Gastroesophageal sphincter (tissue), 3 donors: ENCODE measurements at regions not wholly inside any gene's neighbourhood (a gene's known extent, or its start where the extent isn't known, plus 50 kb on each side); places are given as distances from the start of the nearest gene placed in this dataset.

ENCODE experiments used
- POLR2AphosphoS5 ChIP-seq: sonication (generic); formaldehyde crosslinking; IDR thresholded peaks from one replicate; pipeline ENCODE4 v1.6.1; 2017; ENCODE audit warnings: antibody characterized with exemption
- TF ChIP-seq, protein P1 (sequence below), 4 experiments: fragments of 200-600 bp in 2 of 4; fragments of 450-650 bp in 2 of 4; sonication (generic) in 1 of 4; IDR thresholded peaks; one replicate each; pipeline ENCODE4 v1.5.1; 2017 to 2019; ENCODE audit warnings: antibody characterized with exemption in 4 of 4, mild to moderate bottlenecking in 2 of 4, moderate library complexity in 2 of 4

DNA sequence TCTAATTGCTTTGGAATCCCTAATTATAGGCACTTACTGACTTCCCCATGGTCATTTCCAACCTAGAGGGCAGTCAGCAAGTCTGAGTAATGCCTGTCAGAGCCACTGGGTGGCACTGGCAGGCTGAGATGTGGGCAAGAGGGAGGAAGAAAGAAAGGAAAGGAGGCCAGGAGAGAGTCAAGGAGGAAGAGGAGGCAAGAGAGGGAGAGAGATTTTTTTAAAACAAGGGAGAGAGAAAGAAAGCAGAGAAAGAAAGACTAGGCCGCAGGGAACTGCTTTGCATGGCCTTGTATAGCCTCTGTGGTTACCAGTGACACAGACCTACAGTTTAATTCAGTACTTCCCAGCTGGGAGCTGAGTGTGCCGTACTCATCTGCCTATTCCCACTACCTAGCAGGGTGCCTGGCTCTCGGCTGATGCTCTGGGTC is 210.4 kb upstream of the ADO start:
- TF ChIP-seq, protein P1, sequence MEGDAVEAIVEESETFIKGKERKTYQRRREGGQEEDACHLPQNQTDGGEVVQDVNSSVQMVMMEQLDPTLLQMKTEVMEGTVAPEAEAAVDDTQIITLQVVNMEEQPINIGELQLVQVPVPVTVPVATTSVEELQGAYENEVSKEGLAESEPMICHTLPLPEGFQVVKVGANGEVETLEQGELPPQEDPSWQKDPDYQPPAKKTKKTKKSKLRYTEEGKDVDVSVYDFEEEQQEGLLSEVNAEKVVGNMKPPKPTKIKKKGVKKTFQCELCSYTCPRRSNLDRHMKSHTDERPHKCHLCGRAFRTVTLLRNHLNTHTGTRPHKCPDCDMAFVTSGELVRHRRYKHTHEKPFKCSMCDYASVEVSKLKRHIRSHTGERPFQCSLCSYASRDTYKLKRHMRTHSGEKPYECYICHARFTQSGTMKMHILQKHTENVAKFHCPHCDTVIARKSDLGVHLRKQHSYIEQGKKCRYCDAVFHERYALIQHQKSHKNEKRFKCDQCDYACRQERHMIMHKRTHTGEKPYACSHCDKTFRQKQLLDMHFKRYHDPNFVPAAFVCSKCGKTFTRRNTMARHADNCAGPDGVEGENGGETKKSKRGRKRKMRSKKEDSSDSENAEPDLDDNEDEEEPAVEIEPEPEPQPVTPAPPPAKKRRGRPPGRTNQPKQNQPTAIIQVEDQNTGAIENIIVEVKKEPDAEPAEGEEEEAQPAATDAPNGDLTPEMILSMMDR (IDR thresholded peaks at IDR 0.05) = peak; percentile 57 to 87 (median 80)
- no peak for TF ChIP-seq POLR2AphosphoS5
